ENCODE measurements at regions not wholly inside any gene's neighbourhood (a gene's known extent, or its start where the extent isn't known, plus 50 kb on each side); places are given as distances from the start of the nearest gene placed in this dataset.

- Histone ChIP-seq H3K4me2 (ENCODE audit: low read length) (no peak overlapping the region), H3K9me3 (ENCODE audit: low read length) (no peaks in the 10 kb centered on the region), H3K27ac (ENCODE audit: low read length) (no peak overlapping the region), H3K27me3 (ENCODE audit: insufficient read depth, low read depth, low read length) (no peaks in the 10 kb centered on the region), H3K9ac (ENCODE audit: low read length) (no peak overlapping the region), H4K20me1 (ENCODE audit: insufficient read depth) (no peaks in the 10 kb centered on the region), H3F3A (ENCODE audit: insufficient read depth, low read length, poor library complexity, severe bottlenecking) (no peaks in the 10 kb centered on the region), H3K79me2 (replicated peaks; ENCODE audit: insufficient read depth, low read length) (no peaks in the 10 kb centered on the region), H3K4me3 (ENCODE audit: low read length) (no peak overlapping the region), H3K36me3 (ENCODE audit: insufficient read depth, low read length) (no peaks in the 10 kb centered on the region), H2AFZ (ENCODE audit: low read depth, low read length) (no peak overlapping the region), H3K9me2 (ENCODE audit: insufficient read depth, low read length) (no peaks in the 10 kb centered on the region)
- TF ChIP-seq MXI1 (conservative IDR thresholded peaks at IDR 0.05; ENCODE audit: poor library complexity, severe bottlenecking) (no peak), POLR2AphosphoS5 (IDR thresholded peaks at IDR 0.05) (no peak), RAD21 (conservative IDR thresholded peaks at IDR 0.05) (no peak), EZH2 (IDR thresholded peaks at IDR 0.05; ENCODE audit: borderline replicate concordance, insufficient read depth, low read length, poor library complexity, severe bottlenecking) (no peak), TAF1 (IDR thresholded peaks at IDR 0.05; ENCODE audit: low read depth) (no peak), EP300 (conservative IDR thresholded peaks at IDR 0.05; ENCODE audit: poor library complexity, severe bottlenecking) (no peak), CTCF (IDR thresholded peaks at IDR 0.05; ENCODE audit: poor library complexity, severe bottlenecking) (no peak), SMC3 (conservative IDR thresholded peaks at IDR 0.05; ENCODE audit: poor library complexity) (no peak)
- TF ChIP-seq, protein P1, sequence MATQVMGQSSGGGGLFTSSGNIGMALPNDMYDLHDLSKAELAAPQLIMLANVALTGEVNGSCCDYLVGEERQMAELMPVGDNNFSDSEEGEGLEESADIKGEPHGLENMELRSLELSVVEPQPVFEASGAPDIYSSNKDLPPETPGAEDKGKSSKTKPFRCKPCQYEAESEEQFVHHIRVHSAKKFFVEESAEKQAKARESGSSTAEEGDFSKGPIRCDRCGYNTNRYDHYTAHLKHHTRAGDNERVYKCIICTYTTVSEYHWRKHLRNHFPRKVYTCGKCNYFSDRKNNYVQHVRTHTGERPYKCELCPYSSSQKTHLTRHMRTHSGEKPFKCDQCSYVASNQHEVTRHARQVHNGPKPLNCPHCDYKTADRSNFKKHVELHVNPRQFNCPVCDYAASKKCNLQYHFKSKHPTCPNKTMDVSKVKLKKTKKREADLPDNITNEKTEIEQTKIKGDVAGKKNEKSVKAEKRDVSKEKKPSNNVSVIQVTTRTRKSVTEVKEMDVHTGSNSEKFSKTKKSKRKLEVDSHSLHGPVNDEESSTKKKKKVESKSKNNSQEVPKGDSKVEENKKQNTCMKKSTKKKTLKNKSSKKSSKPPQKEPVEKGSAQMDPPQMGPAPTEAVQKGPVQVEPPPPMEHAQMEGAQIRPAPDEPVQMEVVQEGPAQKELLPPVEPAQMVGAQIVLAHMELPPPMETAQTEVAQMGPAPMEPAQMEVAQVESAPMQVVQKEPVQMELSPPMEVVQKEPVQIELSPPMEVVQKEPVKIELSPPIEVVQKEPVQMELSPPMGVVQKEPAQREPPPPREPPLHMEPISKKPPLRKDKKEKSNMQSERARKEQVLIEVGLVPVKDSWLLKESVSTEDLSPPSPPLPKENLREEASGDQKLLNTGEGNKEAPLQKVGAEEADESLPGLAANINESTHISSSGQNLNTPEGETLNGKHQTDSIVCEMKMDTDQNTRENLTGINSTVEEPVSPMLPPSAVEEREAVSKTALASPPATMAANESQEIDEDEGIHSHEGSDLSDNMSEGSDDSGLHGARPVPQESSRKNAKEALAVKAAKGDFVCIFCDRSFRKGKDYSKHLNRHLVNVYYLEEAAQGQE (IDR thresholded peaks at IDR 0.05; ENCODE audit: borderline replicate concordance), result no peak
Observed at GRCh38 chr1:239306426-239306825, 79.9 kb upstream of the CHRM3 start.

- Histone ChIP-seq H3F3A (ENCODE audit: insufficient read depth, low read length, poor library complexity, severe bottlenecking) (no peaks in the 10 kb centered on the region), H3K79me2 (replicated peaks; ENCODE audit: insufficient read depth, low read length) (no peaks in the 10 kb centered on the region), H3K4me3 (ENCODE audit: low read length) (no peak overlapping the region), H3K27me3 (ENCODE audit: insufficient read depth, low read depth, low read length) (no peaks in the 10 kb centered on the region), H3K27ac (ENCODE audit: low read length) (no peak overlapping the region), H3K9me2 (ENCODE audit: insufficient read depth, low read length) (no peaks in the 10 kb centered on the region), H2AFZ (ENCODE audit: low read depth, low read length) (no peak overlapping the region), H4K20me1 (ENCODE audit: insufficient read depth) (no peaks in the 10 kb centered on the region), H3K9ac (ENCODE audit: low read length) (no peak overlapping the region), H3K4me2 (ENCODE audit: low read length) (no peak overlapping the region), H3K36me3 (ENCODE audit: insufficient read depth, low read length) (no peaks in the 10 kb centered on the region), H3K9me3 (ENCODE audit: low read length) (no peaks in the 10 kb centered on the region)
- no peak for TF ChIP-seq CTCF (IDR thresholded peaks at IDR 0.05; ENCODE audit: poor library complexity, severe bottlenecking)
- TF ChIP-seq MXI1 (conservative IDR thresholded peaks at IDR 0.05; ENCODE audit: poor library complexity, severe bottlenecking), result no peak
- TF ChIP-seq EZH2 (IDR thresholded peaks at IDR 0.05; ENCODE audit: borderline replicate concordance, insufficient read depth, low read length, poor library complexity, severe bottlenecking), result no peak
- no peak for TF ChIP-seq RAD21 (conservative IDR thresholded peaks at IDR 0.05)
- TF ChIP-seq, protein P1 (IDR thresholded peaks at IDR 0.05; ENCODE audit: borderline replicate concordance), result no peak
- no peak for TF ChIP-seq EP300 (conservative IDR thresholded peaks at IDR 0.05; ENCODE audit: poor library complexity, severe bottlenecking)
- no peak for TF ChIP-seq SMC3 (conservative IDR thresholded peaks at IDR 0.05; ENCODE audit: poor library complexity)
- TF ChIP-seq TAF1 (IDR thresholded peaks at IDR 0.05; ENCODE audit: low read depth), result no peak
- no peak for TF ChIP-seq POLR2AphosphoS5 (IDR thresholded peaks at IDR 0.05)
Observed at GRCh38 chr1:239303289-239303688, 83.1 kb upstream of the CHRM3 start.

Data from neural cell (in vitro differentiated cells).